HepG2 (cell line): ENCODE measurements at regions not wholly inside any gene's neighbourhood (a gene's known extent, or its start where the extent isn't known, plus 50 kb on each side); places are given as distances from the start of the nearest gene placed in this dataset.

ENCODE experiments used
- ATAC-seq: fragments of 200-7000 bp; cut with Tn5 transposase; 3 replicates; pipeline ENCODE4 v1.9.1; 2020; ENCODE audit warnings: mild to moderate bottlenecking, moderate library complexity
- BruUV-seq: library from RNA; stranded (reverse); fragments of 400-500 nt; replicated peaks from 2 replicates; lab custom pipeline; 2021; lab: Mats Ljungman, UMichigan
- CTCF ChIA-PET: fragments of 300-600 bp; formaldehyde crosslinking; extraction: SDS; loops from one replicate; lab custom pipeline; 2021; ENCODE audit warnings: low total read pairs, inconsistent platforms, low intra/inter-chr PET ratio; lab: Yijun Ruan, JAX
- POLR2A ChIA-PET: fragments of 350-600 bp; sonication (Branson Sonifier 250); formaldehyde crosslinking; loops from one replicate; lab custom pipeline; 2020; ENCODE audit warnings: antibody characterized with exemption, inconsistent platforms; lab: Yijun Ruan, JAX
- DNase-seq: peaks from one replicate; pipeline ENCODE4 v3.0.0-alpha.2; 2015; ENCODE audit warnings: low spot score
- FAIRE-seq: peaks from 3 replicates; lab custom pipeline; 2011; peaks lifted over from hg19 to GRCh38; lab: Jason Lieb, UNC
- H2AFZ ChIP-seq: one replicate; pipeline ENCODE4 v1.6.1; 2011; ENCODE audit warnings: low read length, inconsistent platforms
- H3K27ac ChIP-seq: fragments of 300-600 bp; 3 replicates; pipeline ENCODE4 v1.8.0; 2011; ENCODE audit warnings: mixed run types, mild to moderate bottlenecking, mixed read lengths, low read length, inconsistent platforms; ENCODE audit not compliant: insufficient read depth; ENCODE audit errors: extremely low read length
- H3K27me3 ChIP-seq, 2 experiments: fragments of 200-600 bp in 1 of 2; 2 replicates in 1 of 2; 3 replicates in 1 of 2; pipeline versions ENCODE4 v1.6.0 to v1.8.0; 2011; ENCODE audit warnings: low read length in 2 of 2, mild to moderate bottlenecking in 2 of 2, moderate library complexity in 2 of 2, inconsistent platforms in 1 of 2; ENCODE audit not compliant: insufficient read depth in 2 of 2, control insufficient read depth in 1 of 2
- H3K36me3 ChIP-seq, 2 experiments: fragments of 200-600 bp in 1 of 2; replicated peaks in 1 of 2; 2 replicates in 1 of 2; 3 replicates in 1 of 2; pipeline versions ENCODE4 v1.5.1 to v1.8.0; 2011; ENCODE audit warnings: low read length in 2 of 2, inconsistent platforms in 1 of 2; ENCODE audit not compliant: insufficient read depth in 2 of 2, control insufficient read depth in 1 of 2
- H3K4me1 ChIP-seq: 2 replicates; pipeline ENCODE4 v1.5.1; 2012; ENCODE audit warnings: low read length, inconsistent platforms; ENCODE audit not compliant: insufficient read depth
- H3K4me2 ChIP-seq: 2 replicates; pipeline ENCODE4 v1.6.0; 2011; ENCODE audit warnings: low read depth, low read length, inconsistent platforms
- H3K4me3 ChIP-seq, 3 experiments: fragments of 200-600 bp in 1 of 3; sonication (generic), shearing (Covaris generic) in 1 of 3; replicated peaks in 1 of 3; 2 replicates each; pipeline ENCODE4 v1.5.1; 2011 to 2016; ENCODE audit warnings: low read length in 3 of 3, inconsistent platforms in 2 of 3, low read depth in 2 of 3, mild to moderate bottlenecking in 2 of 3, control low read depth in 1 of 3, mixed read lengths in 1 of 3; ENCODE audit not compliant: insufficient read depth in 1 of 3
- H3K79me2 ChIP-seq: one replicate; pipeline ENCODE4 v1.6.1; 2011; ENCODE audit warnings: low read length, inconsistent platforms; ENCODE audit not compliant: insufficient read depth
- H3K9ac ChIP-seq: 2 replicates; pipeline ENCODE4 v1.6.0; 2011; ENCODE audit warnings: mild to moderate bottlenecking, low read depth, low read length, inconsistent platforms; ENCODE audit not compliant: insufficient read depth
- H3K9me3 ChIP-seq: 2 replicates; pipeline ENCODE4 v1.5.1; 2012; ENCODE audit warnings: mild to moderate bottlenecking, low read length
- H4K20me1 ChIP-seq: 2 replicates; pipeline ENCODE4 v1.6.0; 2011; ENCODE audit warnings: inconsistent platforms, mild to moderate bottlenecking, low read length, moderate library complexity; ENCODE audit not compliant: insufficient read depth
- E2F1 ChIP-seq: sonication (generic); formaldehyde crosslinking; IDR thresholded peaks from 2 replicates; pipeline ENCODE4 v1.5.0; 2020; ENCODE audit warnings: missing genetic modification reagents
- EEA1 ChIP-seq: sonication (generic); formaldehyde crosslinking; IDR thresholded peaks from 2 replicates; pipeline ENCODE4 v1.5.1; 2020; ENCODE audit warnings: mild to moderate bottlenecking, missing genetic modification reagents, borderline replicate concordance
- FOXA3 ChIP-seq: IDR thresholded peaks from 2 replicates; pipeline ENCODE4 v1.6.1; 2016; ENCODE audit warnings: missing genetic modification reagents, missing compliant biosample characterization
- HOXA9 ChIP-seq: sonication (generic); formaldehyde crosslinking; IDR thresholded peaks from 2 replicates; pipeline ENCODE4 v1.8.1; 2022; ENCODE audit warnings: missing genetic modification reagents, mild to moderate bottlenecking, moderate library complexity, borderline replicate concordance
- JUN ChIP-seq: sonication (generic); formaldehyde crosslinking; IDR thresholded peaks from 2 replicates; pipeline ENCODE4 v1.4.0; 2020; ENCODE audit warnings: mild to moderate bottlenecking, missing genetic modification reagents
- MAX ChIP-seq: IDR thresholded peaks from 2 replicates; pipeline ENCODE4 v1.6.1; 2012; ENCODE audit warnings: inconsistent platforms
- PLRG1 ChIP-seq: fragments of 450-650 bp; conservative IDR thresholded peaks from 2 replicates; pipeline ENCODE4 v1.6.1; 2016
- SIX4 ChIP-seq: sonication (generic); formaldehyde crosslinking; IDR thresholded peaks from 2 replicates; pipeline ENCODE4 v1.4.0; 2020; ENCODE audit warnings: missing genetic modification reagents
- TRAFD1 ChIP-seq: sonication (generic); formaldehyde crosslinking; IDR thresholded peaks from 2 replicates; pipeline ENCODE4 v1.5.1; 2020; ENCODE audit warnings: missing genetic modification reagents, mild to moderate bottlenecking, borderline replicate concordance
- ZBTB10 ChIP-seq: sonication (generic); formaldehyde crosslinking; IDR thresholded peaks from 2 replicates; pipeline ENCODE4 v1.4.0; 2020; ENCODE audit warnings: missing genetic modification reagents, borderline replicate concordance
- ZEB1 ChIP-seq: IDR thresholded peaks from 2 replicates; pipeline ENCODE4 v1.6.1; 2012; ENCODE audit warnings: mild to moderate bottlenecking, low read depth, inconsistent platforms; ENCODE audit not compliant: insufficient replicate concordance
- ZNF101 ChIP-seq: sonication (generic); formaldehyde crosslinking; IDR thresholded peaks from 2 replicates; pipeline ENCODE4 v1.4.0; 2020; ENCODE audit warnings: mild to moderate bottlenecking, low read depth, missing genetic modification reagents, borderline replicate concordance
- ZNF724P ChIP-seq: sonication (generic); formaldehyde crosslinking; IDR thresholded peaks from 2 replicates; pipeline ENCODE4 v1.8.0; 2022; ENCODE audit warnings: missing genetic modification reagents, borderline replicate concordance
- WGBS: methylation state at CpG from one replicate; pipeline ENCODE4 v1.1.6; 2017; ENCODE audit warnings: low lambda C conversion rate; 5-methylcytosine and 5-hydroxymethylcytosine counted together
- in situ Hi-C: cut with HindIII; loops from 2 replicates; pipeline ENCODE4 v1.10.0; 2017; ENCODE audit warnings: low pct_unique_long_range_greater_than_20kb; ENCODE audit not compliant: extremely low pct_ligation_motif_present
- intact Hi-C: fragments of 100-400 bp; cut with micrococcal nuclease; formaldehyde crosslinking; loops from one replicate; pipeline ENCODE4 v1.10.0; 2022; ENCODE audit not compliant: unreplicated experiment

- no peaks in the 10 kb centered on the region for H3K79me2 ChIP-seq
- no peaks in the 10 kb centered on the region for H4K20me1 ChIP-seq
- peaks cover 0 to 3% of the 10 kb centered on the region in 2 experiments; a peak in 3 of 5 replicates for H3K27me3 ChIP-seq
- no peaks in the 10 kb centered on the region for H3K4me1 ChIP-seq
- no peak overlapping the region for H2AFZ ChIP-seq
- H3K4me2 ChIP-seq, result no peak overlapping the region
- ATAC-seq (no peak; the same call in 2 of the 3 replicates), FAIRE-seq (no peak), DNase-seq (no peak)
- intact Hi-C loops, result no loop called here
- WGBS, result no CpG with 5 or more reads among the region's 17 CpGs
- CTCF ChIA-PET, result no interaction called here
- no peak overlapping the region for H3K9ac ChIP-seq
- no peaks in the 10 kb centered on the region for H3K9me3 ChIP-seq
- BruUV-seq, result no TSS peak
- in situ Hi-C loops, result no loop called here
- no peak for TF ChIP-seq MAX
- TF ChIP-seq ZBTB10, result no peak
- no peak for TF ChIP-seq E2F1
- no peak for TF ChIP-seq SIX4 (CRISPR knock-in tag)
- no peak for TF ChIP-seq HOXA9 (CRISPR knock-in tag)
- TF ChIP-seq JUN (CRISPR knock-in tag), result no peak
- no peak for TF ChIP-seq TRAFD1
- TF ChIP-seq ZEB1, result no peak
- TF ChIP-seq ZNF724P (CRISPR knock-in tag), result no peak
- no peak for TF ChIP-seq FOXA3 (CRISPR knock-in tag)
- TF ChIP-seq ZNF101 (CRISPR knock-in tag), result no peak
- TF ChIP-seq PLRG1, result no peak
- no peak for TF ChIP-seq EEA1 (CRISPR knock-in tag)
- no peak overlapping the region for H3K27ac ChIP-seq
- no peaks in the 10 kb centered on the region for H3K36me3 ChIP-seq
- POLR2A ChIA-PET, result no interaction called here
- no peak overlapping the region for H3K4me3 ChIP-seq
Measured at GRCh38 chr10:130453721-130454542, 317.7 kb downstream of the GLRX3 start.
